T-helper 1 cell treated with Interleukin-12 subunit alpha and Interleukin-12 subunit beta and Interleukin-4 antibody, amounts not matched to agents 30 μg/mL and 1 μg/mL, for 36 hours (primary cell): ENCODE measurements at regions not wholly inside any gene's neighbourhood (a gene's known extent, or its start where the extent isn't known, plus 50 kb on each side); places are given as distances from the start of the nearest gene placed in this dataset.
"Not testable (repeated sequence)": the region's sequence is repeated elsewhere in the genome, so short reads cannot be mapped to it uniquely, and the experiment has no call there.

Experiments
- H3K27ac Mint-ChIP-seq: one replicate; pipeline ENCODE4 v1.8.0; 2021; ENCODE audit warnings: mild to moderate bottlenecking, mixed read lengths
- H3K27me3 Mint-ChIP-seq: one replicate; pipeline ENCODE4 v1.8.0; 2021; ENCODE audit warnings: low read depth, mixed read lengths
- H3K36me3 Mint-ChIP-seq: one replicate; pipeline ENCODE4 v1.8.0; 2021; ENCODE audit warnings: low read depth, mixed read lengths
- H3K4me1 Mint-ChIP-seq: one replicate; pipeline ENCODE4 v1.8.0; 2021; ENCODE audit warnings: low read depth, mixed read lengths
- H3K4me3 Mint-ChIP-seq: one replicate; pipeline ENCODE4 v1.8.0; 2021; ENCODE audit warnings: mild to moderate bottlenecking, moderate library complexity, mixed read lengths
- H3K9me3 Mint-ChIP-seq: one replicate; pipeline ENCODE4 v1.8.0; 2021; ENCODE audit warnings: mixed read lengths

DNA sequence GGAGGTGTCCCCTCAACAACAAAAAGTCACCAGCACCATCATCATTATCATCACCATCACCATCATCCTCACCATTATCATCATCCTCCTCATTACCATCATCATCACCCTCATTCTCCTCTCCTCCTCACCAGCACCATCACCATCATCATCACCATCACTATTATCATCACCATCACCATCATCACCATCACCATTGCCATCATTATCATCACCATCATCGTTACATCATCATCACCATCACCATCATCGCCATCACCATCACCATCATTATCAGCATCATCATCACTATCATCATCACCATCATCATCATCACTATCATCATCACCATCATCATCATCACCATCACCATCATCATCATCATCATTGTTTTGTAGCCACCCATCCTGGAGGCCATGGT is 212.6 kb downstream of the MN1 start:
- Mint-ChIP-seq H3K27me3 (no peaks in the 10 kb centered on the region), H3K27ac (no peak overlapping the region), H3K36me3 (no peaks in the 10 kb centered on the region), H3K4me1 (no peaks in the 10 kb centered on the region), H3K9me3 (no peaks in the 10 kb centered on the region), H3K4me3 (no peak overlapping the region)

GRCh38 chr22:27591060-27591459 is 210.5 kb downstream of the MN1 start:
- Mint-ChIP-seq H3K9me3 (no peaks in the 10 kb centered on the region), H3K4me1 (no peaks in the 10 kb centered on the region), H3K4me3 (no peak overlapping the region), H3K36me3 (no peaks in the 10 kb centered on the region), H3K27ac (no peak overlapping the region), H3K27me3 (no peaks in the 10 kb centered on the region)

DNA sequence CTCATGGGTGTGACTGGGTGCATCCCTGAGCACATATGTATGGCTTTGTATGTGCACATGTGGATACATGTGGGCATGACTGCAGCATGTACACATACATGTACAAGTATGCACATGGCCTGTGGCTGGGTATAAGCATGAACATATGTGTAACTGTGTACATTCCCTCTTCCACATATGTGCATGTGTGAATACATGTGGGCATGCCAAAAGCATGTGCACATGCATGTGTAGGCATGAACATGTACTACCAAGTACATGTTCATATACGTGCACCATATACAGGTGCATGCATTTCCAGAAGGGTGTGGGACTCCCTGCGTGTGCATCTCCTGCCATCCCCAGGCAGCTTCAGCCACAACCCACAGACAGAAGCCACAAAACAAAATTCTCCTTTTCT is 208.2 kb downstream of the MN1 start:
- no peaks in the 10 kb centered on the region for H3K36me3 Mint-ChIP-seq
- H3K4me1 Mint-ChIP-seq = no peaks in the 10 kb centered on the region
- no peak overlapping the region for H3K27ac Mint-ChIP-seq
- no peaks in the 10 kb centered on the region for H3K27me3 Mint-ChIP-seq
- H3K9me3 Mint-ChIP-seq = no peaks in the 10 kb centered on the region
- no peak overlapping the region for H3K4me3 Mint-ChIP-seq

DNA sequence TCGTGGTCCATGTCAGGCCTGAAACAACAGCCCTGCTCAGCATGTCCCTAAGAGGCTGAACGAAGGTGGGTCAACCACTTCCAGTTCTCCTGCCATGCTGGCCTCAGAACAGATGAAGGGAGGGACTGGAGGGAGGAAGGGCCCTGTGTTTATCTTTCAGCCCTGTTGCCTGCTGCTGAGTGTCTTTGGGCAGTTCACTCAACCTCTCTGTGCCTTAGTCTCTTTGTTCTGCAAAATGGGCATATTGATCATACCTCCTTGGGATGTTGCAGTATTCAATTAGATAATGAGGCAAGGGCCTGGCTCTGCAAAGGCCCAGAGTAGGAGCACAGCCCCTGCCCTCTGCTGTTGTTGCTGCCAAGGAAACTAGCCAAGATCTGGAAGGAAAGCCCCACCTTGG is 207.5 kb downstream of the MN1 start:
- no peaks in the 10 kb centered on the region for H3K9me3 Mint-ChIP-seq
- H3K36me3 Mint-ChIP-seq = no peaks in the 10 kb centered on the region
- no peak overlapping the region for H3K4me3 Mint-ChIP-seq
- no peak overlapping the region for H3K27ac Mint-ChIP-seq
- H3K27me3 Mint-ChIP-seq = no peaks in the 10 kb centered on the region
- no peaks in the 10 kb centered on the region for H3K4me1 Mint-ChIP-seq

GRCh38 chr22:27594474-27595134 is 207.0 kb downstream of the MN1 start:
- Mint-ChIP-seq H3K4me3 (no peak overlapping the region), H3K4me1 (no peaks in the 10 kb centered on the region), H3K27ac (no peak overlapping the region), H3K9me3 (no peaks in the 10 kb centered on the region), H3K36me3 (no peaks in the 10 kb centered on the region), H3K27me3 (no peaks in the 10 kb centered on the region)

DNA sequence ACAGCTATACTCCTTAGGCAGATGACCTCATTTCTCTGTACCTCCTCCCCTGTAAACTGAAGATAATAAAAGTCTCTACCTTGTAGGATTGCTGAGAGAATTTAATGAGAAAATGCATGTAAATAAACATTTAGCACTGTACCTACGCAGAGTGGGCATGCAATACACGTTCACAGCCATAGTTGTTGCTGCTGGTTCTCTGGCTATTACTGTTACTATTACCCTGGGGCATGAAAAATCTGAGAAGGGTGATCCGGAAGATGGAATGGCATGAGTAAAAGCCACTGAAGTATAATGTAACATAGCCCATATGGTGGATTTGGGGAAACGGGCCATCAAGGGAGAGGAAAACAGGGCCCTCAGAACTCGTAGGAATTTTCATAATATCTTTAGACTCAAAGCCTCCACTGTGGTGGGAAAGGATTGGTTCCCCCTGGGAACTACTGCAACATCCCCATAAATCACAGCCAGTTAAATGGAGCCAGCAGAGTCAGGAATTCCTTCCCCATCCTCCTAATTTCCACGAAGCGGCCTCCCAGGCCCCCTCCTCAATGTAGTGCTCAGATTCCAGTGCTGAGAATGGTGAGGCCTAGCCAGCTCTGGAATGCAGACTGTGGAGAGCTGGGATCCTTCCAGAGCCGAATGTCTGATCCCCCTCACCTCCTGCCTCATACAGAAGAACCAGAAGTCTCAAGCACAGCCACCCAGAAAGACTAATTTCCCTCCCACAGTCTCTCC is 205.3 kb downstream of the MN1 start:
- no peaks in the 10 kb centered on the region for H3K4me1 Mint-ChIP-seq
- no peak overlapping the region for H3K4me3 Mint-ChIP-seq
- H3K36me3 Mint-ChIP-seq = no peaks in the 10 kb centered on the region
- no peaks in the 10 kb centered on the region for H3K9me3 Mint-ChIP-seq
- H3K27ac Mint-ChIP-seq = no peak overlapping the region
- H3K27me3 Mint-ChIP-seq = no peaks in the 10 kb centered on the region

DNA sequence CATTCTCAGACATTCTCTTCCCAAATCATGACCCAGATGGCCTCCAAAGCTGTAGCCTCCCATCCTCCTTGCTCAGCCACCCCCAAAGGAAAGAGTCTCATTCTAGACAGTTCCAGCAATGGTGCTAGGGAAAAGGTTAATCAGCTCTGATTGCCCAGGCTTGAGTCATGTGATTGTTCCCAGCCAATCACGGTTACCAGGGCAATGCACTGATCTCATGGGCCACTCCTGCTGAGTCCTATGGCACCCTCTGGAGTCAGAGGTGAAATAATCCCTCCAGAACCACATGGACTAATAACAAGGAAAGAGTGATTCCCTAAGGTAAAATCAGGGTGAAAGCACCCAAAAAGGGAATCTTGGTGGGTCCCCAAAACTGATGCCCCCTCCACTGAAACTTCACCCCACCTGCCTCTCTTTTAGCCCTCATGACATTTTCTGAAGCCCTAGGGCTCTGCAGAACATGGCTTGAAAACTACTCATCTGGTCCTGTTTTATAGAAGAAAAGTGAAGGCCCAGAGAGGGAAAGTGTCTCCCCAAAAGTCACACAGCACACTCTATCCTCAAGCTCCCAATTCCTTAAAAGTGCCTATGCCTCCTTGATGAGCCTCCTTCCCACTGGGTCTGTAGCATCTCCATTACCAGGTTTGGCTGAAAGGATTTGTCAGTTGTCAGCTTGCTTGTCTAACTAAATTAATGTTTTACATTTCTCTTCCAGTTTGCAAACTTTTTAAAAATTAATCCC is 203.7 kb downstream of the MN1 start:
- Mint-ChIP-seq H3K27me3 (no peaks in the 10 kb centered on the region), H3K36me3 (no peaks in the 10 kb centered on the region), H3K4me3 (no peak overlapping the region)

DNA sequence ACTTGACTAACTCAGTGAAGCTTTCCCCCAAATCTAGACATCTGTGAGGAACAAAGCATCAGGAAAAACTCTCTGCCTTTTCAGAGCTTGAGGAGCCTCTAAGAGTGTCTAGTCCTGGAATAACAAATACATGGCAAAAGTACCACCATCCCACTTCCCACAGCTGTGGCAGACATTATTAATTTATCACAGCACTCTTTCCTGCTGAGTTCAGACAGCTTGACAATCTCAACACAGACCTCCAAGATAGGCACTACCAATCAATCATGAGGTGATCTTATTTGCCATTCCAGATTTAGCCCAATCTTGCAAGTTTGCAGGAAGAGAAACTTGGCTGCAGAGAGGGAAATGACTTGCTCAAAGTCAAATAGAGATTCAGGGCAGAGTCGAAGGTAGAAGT is 202.8 kb downstream of the MN1 start:
- H3K4me1 Mint-ChIP-seq = no peaks in the 10 kb centered on the region
- no peak overlapping the region for H3K27ac Mint-ChIP-seq
- H3K36me3 Mint-ChIP-seq = no peaks in the 10 kb centered on the region
- H3K4me3 Mint-ChIP-seq = no peak overlapping the region
- H3K27me3 Mint-ChIP-seq = no peaks in the 10 kb centered on the region
- H3K9me3 Mint-ChIP-seq = no peaks in the 10 kb centered on the region

More for the DNA sequence above, 203.7 kb downstream of the MN1 start:
- Mint-ChIP-seq H3K9me3 (no peaks in the 10 kb centered on the region), H3K4me1 (no peaks in the 10 kb centered on the region), H3K27ac (no peak overlapping the region)

DNA sequence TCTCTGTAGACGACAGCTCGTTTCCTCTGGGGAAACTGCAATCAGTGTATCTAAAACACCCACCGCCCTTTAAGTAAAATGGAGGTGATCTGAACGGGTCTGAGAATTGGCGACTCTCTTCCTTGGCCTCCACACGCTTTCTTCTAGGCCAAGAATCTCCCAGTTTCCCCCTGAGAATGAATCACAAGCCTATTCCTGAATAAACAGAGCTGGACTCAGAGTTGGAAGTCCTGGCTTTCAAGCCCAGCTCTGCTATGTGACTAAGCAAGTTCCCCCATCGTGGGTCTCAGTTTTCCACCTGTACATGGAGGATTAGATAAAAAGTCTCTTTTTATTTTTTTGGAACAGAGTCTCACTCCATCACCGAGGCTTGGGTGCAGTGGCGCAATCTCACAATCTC is 200.4 kb downstream of the MN1 start:
- Mint-ChIP-seq H3K4me3 (no peak overlapping the region), H3K9me3 (no peaks in the 10 kb centered on the region), H3K27ac (no peak overlapping the region), H3K4me1 (no peaks in the 10 kb centered on the region), H3K27me3 (no peaks in the 10 kb centered on the region), H3K36me3 (no peaks in the 10 kb centered on the region)

- H3K4me1 Mint-ChIP-seq = no peaks in the 10 kb centered on the region
- no peak overlapping the region for H3K27ac Mint-ChIP-seq
- no peaks in the 10 kb centered on the region for H3K27me3 Mint-ChIP-seq
- no peaks in the 10 kb centered on the region for H3K36me3 Mint-ChIP-seq
- no peak overlapping the region for H3K4me3 Mint-ChIP-seq
- no peaks in the 10 kb centered on the region for H3K9me3 Mint-ChIP-seq
Observed at GRCh38 chr22:27602390-27602789, 199.2 kb downstream of the MN1 start.

DNA sequence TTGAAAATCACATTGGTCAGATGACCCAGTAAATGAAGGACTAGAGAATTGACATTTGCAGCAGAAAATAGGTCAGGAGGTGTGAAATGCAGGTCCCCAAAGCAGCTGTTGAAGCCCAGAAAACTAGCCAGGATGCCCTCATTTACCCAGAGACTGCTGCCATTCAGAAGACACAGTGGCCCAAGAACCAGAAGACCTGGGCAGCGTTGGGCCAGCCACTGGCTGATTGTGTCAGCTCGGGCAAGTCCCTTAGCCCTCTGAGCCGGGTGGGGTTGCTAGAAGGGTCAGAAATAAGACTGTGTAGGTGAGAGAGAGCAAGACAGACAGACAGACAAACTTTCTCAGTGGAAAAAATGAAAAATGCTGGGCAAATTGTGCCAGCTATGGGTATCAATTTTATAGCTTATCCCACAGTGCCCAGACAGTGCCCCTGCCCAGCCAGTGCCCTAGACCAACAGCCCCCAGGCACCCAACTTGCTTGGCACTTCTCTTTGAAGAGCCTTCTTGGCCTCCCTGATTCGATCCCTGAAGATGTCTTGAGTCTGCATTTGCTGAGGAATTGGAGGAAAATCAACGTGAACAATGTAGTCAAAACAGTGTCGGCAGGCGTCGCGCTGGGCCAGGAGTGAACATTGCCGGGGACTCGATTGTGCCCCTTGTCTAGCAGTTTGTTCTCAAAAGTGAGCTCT is 198.3 kb downstream of the MN1 start:
- no peaks in the 10 kb centered on the region for H3K4me1 Mint-ChIP-seq
- H3K27ac Mint-ChIP-seq = no peak overlapping the region
- H3K9me3 Mint-ChIP-seq = no peaks in the 10 kb centered on the region
- no peaks in the 10 kb centered on the region for H3K36me3 Mint-ChIP-seq
- no peak overlapping the region for H3K4me3 Mint-ChIP-seq
- no peaks in the 10 kb centered on the region for H3K27me3 Mint-ChIP-seq

DNA sequence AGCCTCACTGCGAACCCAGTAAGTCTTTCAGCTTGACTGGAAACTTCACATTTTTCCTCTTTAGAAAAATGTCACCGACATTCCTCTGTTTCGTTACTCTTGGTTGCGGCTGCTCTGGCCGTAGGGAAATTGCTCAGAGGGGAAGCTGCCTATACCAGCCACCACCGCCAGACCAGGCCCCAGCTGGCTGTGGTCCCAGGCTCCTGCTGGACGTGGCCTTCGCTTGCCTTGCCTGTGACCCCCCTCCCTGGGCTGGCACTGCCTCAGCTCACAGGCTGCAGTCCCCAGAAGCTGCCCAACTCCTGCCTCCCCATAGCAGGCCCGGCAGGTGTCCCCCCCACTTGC is 197.8 kb downstream of the MN1 start:
- no peak overlapping the region for H3K27ac Mint-ChIP-seq
- no peak overlapping the region for H3K4me3 Mint-ChIP-seq
- no peaks in the 10 kb centered on the region for H3K4me1 Mint-ChIP-seq
- no peaks in the 10 kb centered on the region for H3K36me3 Mint-ChIP-seq
- H3K27me3 Mint-ChIP-seq = no peaks in the 10 kb centered on the region
- H3K9me3 Mint-ChIP-seq = no peaks in the 10 kb centered on the region

GRCh38 chr22:27605390-27605789 is 196.2 kb downstream of the MN1 start:
- no peaks in the 10 kb centered on the region for H3K27me3 Mint-ChIP-seq
- no peak overlapping the region for H3K27ac Mint-ChIP-seq
- H3K36me3 Mint-ChIP-seq = no peaks in the 10 kb centered on the region
- no peaks in the 10 kb centered on the region for H3K4me1 Mint-ChIP-seq
- H3K4me3 Mint-ChIP-seq = no peak overlapping the region
- H3K9me3 Mint-ChIP-seq = no peaks in the 10 kb centered on the region

DNA sequence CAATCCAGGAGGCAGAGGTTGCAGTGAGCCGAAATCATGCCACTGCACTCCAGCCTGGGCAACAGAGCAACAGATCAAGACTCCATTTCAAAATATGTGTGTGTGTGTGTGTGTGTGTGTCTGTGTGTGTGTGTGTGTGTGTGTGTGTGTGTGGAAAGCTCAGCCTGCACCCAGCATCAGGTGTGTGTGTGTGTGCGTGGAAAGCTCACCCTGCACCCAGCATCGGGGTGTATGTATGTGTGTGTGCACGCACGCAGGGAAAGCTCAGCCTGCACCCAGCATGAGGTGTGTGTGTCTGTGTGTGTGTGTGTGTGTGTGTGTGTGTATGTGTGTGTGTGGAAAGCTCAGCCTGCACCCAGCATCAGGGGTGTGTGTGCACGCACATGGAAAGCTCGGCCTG is 193.8 kb downstream of the MN1 start:
- H3K9me3 Mint-ChIP-seq, H3K4me1 Mint-ChIP-seq, H3K4me3 Mint-ChIP-seq, H3K27ac Mint-ChIP-seq, H3K27me3 Mint-ChIP-seq, H3K36me3 Mint-ChIP-seq: not testable (repeated sequence)

DNA sequence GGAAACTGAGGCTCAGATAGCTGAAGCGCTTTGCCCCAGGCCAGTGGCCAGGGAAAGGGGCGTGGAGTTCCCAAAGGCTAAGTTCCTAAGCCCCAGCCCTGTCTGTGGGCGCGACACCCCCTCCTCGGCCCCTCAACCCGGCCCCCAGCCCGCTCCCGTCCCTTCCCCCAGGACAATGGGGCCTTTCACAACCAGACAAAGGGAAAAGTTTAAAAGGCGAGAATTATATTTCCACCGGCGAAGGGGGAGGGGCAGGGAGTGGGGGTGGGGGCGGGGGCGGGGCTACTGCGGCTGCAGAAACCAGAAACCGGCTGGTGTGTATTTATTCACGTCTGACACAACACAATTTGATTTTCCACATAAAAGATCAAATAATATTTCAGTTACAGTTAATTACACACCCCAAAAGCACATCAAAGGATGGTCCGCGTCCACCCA is 192.1 kb downstream of the MN1 start:
- Mint-ChIP-seq H3K36me3 (no peaks in the 10 kb centered on the region), H3K27me3 (peaks cover 19% of the 10 kb centered on the region), H3K4me3 (no peak overlapping the region), H3K4me1 (no peaks in the 10 kb centered on the region), H3K9me3 (no peaks in the 10 kb centered on the region), H3K27ac (no peak overlapping the region)
